Lung (tissue), 11 donors: ENCODE measurements at regions not wholly inside any gene's neighbourhood (a gene's known extent, or its start where the extent isn't known, plus 50 kb on each side); places are given as distances from the start of the nearest gene placed in this dataset.

Experiments used
- ATAC-seq: fragments of 200-7000 bp; cut with Tn5 transposase; one replicate; pipeline ENCODE4 v1.9.1; 2020; ENCODE audit warnings: moderate number of reproducible peaks; ENCODE audit not compliant: insufficient read depth, low FRiP score
- DNase-seq, 3 donors: peaks; one replicate each; pipeline ENCODE4 v3.0.0-alpha.2; 2013 to 2017
- H3K27ac ChIP-seq, 2 donors: one replicate each; pipeline ENCODE4 v1.5.1; 2013; ENCODE audit warnings: mild to moderate bottlenecking in 2 of 2, moderate library complexity in 2 of 2, control low read depth in 1 of 2, inconsistent platforms in 1 of 2, low read depth in 1 of 2, low read length in 1 of 2
- H3K27me3 ChIP-seq, 3 donors: one replicate each; pipeline ENCODE4 v1.5.1; 2013; ENCODE audit warnings: low read length in 2 of 3; ENCODE audit not compliant: control insufficient read depth in 3 of 3, insufficient read depth in 3 of 3
- H3K36me3 ChIP-seq, 4 donors: one replicate each; pipeline ENCODE4 v1.5.1; 2013; ENCODE audit warnings: low read length in 4 of 4, mild to moderate bottlenecking in 1 of 4, moderate library complexity in 1 of 4; ENCODE audit not compliant: control insufficient read depth in 4 of 4, insufficient read depth in 4 of 4
- H3K4me1 ChIP-seq, 5 donors: one replicate each; pipeline ENCODE4 v1.5.1; 2013; ENCODE audit warnings: low read length in 5 of 5, mild to moderate bottlenecking in 2 of 5, moderate library complexity in 1 of 5; ENCODE audit not compliant: control insufficient read depth in 5 of 5, insufficient read depth in 5 of 5
- H3K4me3 ChIP-seq: one replicate; pipeline ENCODE4 v1.5.1; 2013; ENCODE audit warnings: mild to moderate bottlenecking, control low read depth, moderate library complexity
- H3K9ac ChIP-seq, 2 donors: one replicate each; pipeline ENCODE4 v1.5.1; 2013; ENCODE audit warnings: low read length in 2 of 2, control low read depth in 1 of 2; ENCODE audit not compliant: insufficient read depth in 1 of 2
- H3K9me3 ChIP-seq, 4 donors: one replicate each; pipeline ENCODE4 v1.5.1; 2013; ENCODE audit warnings: low read length in 3 of 4, mild to moderate bottlenecking in 1 of 4, moderate library complexity in 1 of 4; ENCODE audit not compliant: control insufficient read depth in 4 of 4, insufficient read depth in 3 of 4
- WGBS, 2 donors: extraction: QIAGEN DNeasy Blood & Tissue Kit; methylation state at CpG; one replicate each; pipeline ENCODE4 v1.1.7; 2013; 5-methylcytosine and 5-hydroxymethylcytosine counted together
- TF ChIP-seq, protein P1 (sequence below): IDR thresholded peaks from 2 replicates; pipeline ENCODE4 v1.5.1; 2012; ENCODE audit warnings: mild to moderate bottlenecking; ENCODE audit errors: control extremely low read depth, extremely low read depth
- donor health status: control.
- donor health status: control.
- donor health status: Bipolar disorder and iron deficiency.
- donor health status: healthy.
- donor health status: DM: yes; HTN: yes; CAD: no.

DNA sequence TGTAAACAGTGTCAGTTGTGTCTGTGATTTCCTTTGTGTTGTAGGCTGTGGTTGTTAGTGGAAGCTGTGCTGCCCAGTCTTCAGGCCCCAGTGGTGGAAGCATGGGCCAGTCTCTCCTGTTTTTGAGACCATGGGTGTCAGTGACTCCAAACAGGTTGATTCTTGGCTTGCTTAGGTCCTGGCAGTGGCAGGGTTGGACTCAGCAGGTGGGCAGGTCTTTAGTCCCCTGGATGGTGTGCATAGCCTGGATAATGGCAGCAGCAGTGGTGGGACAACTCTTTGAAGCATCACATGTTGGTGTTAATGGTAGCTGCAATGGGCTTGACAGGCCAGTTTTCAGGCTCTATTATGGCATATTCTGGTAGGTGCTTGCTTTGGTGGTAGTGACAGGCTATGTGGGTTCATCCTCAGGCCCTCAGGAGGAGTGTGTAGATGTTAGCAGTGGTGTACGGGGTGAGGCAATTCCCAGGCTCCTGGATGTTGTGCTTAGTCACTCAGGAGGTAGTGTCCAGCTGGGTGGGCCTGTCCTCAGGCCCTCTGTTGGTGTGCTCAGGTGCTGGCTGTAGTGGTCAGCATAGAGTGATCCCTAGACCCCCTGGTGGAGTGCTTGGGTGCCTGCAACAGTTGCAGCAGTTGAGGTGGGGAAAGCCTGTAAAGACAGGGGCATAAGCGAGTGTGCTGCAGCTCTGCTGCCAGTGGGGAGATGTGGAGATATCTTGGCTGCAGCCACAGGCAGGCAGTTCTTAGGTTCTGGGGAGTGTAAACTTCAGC, 596.7 kb downstream of the PDCD6IP start:
- no peak overlapping the region for H3K9ac ChIP-seq
- peaks cover 0 to 3% (median 1%) of the 10 kb centered on the region in 4 donors for H3K9me3 ChIP-seq
- no peak overlapping the region for H3K27ac ChIP-seq
- H3K27me3 ChIP-seq, result no peaks in the 10 kb centered on the region
- H3K4me3 ChIP-seq, result no peak overlapping the region
- TF ChIP-seq, protein P1, sequence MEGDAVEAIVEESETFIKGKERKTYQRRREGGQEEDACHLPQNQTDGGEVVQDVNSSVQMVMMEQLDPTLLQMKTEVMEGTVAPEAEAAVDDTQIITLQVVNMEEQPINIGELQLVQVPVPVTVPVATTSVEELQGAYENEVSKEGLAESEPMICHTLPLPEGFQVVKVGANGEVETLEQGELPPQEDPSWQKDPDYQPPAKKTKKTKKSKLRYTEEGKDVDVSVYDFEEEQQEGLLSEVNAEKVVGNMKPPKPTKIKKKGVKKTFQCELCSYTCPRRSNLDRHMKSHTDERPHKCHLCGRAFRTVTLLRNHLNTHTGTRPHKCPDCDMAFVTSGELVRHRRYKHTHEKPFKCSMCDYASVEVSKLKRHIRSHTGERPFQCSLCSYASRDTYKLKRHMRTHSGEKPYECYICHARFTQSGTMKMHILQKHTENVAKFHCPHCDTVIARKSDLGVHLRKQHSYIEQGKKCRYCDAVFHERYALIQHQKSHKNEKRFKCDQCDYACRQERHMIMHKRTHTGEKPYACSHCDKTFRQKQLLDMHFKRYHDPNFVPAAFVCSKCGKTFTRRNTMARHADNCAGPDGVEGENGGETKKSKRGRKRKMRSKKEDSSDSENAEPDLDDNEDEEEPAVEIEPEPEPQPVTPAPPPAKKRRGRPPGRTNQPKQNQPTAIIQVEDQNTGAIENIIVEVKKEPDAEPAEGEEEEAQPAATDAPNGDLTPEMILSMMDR, result no peak
- H3K36me3 ChIP-seq, result no peaks in the 10 kb centered on the region
- 88 to 96% methylated on average over 2 of the region's 2 CpGs for WGBS, 2 donors
- no peaks in the 10 kb centered on the region for H3K4me1 ChIP-seq
- ATAC-seq (no peak), DNase-seq (no peak)

DNA sequence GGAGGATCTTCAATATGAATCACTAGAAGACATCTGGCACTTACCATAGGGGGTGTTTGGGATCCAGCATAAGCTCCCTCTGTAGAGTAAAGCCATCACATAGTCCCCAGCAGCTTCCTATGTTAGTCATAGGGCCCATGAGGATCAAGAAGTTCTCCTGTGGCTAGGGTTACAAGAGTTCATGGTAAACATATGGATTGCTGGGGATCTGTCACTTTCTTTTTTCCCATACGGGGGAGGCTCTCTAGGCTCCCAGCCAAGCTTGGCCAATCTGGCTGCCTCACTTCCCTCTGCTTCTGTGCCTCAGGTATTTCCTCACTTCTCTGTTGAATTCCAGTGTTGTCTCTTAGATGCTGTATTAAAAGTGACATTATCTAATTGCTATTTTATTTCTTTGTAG, 597.9 kb downstream of the PDCD6IP start:
- Histone ChIP-seq H3K9me3 (peaks cover 0 to 3% (median 1%) of the 10 kb centered on the region in 4 donors), H3K27me3 (no peaks in the 10 kb centered on the region), H3K9ac (no peak overlapping the region), H3K4me3 (no peak overlapping the region), H3K36me3 (no peaks in the 10 kb centered on the region), H3K4me1 (no peaks in the 10 kb centered on the region), H3K27ac (no peak overlapping the region)
- ATAC-seq (no peak), DNase-seq (no peak)
- TF ChIP-seq, protein P1, result no peak
- 32 to 58% methylated on average over 1 of the region's 1 CpG for WGBS, 2 donors

DNA sequence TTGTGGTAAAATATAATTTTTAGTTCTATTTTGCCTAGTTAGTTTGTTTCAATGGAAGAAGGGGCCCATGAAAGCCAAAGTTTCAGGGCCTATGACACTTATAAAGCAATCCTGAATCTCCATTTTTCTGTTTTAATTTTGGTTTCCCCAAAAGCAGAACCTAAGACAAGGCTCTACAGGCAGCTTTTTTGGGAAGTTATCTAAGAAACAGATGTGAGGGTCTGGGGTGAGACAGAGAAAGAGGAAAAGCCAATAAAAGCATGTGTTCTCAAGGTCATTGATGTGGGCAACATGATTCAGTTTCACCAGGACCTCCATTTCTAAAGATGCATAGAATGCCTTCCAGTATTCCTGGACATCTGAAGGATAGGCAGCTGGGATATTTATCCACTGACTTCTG, 598.5 kb downstream of the PDCD6IP start:
- Histone ChIP-seq H3K4me3 (no peak overlapping the region), H3K27ac (no peak overlapping the region), H3K9me3 (peaks cover 0 to 3% (median 1%) of the 10 kb centered on the region in 4 donors), H3K9ac (no peak overlapping the region), H3K36me3 (no peaks in the 10 kb centered on the region), H3K4me1 (no peaks in the 10 kb centered on the region), H3K27me3 (no peaks in the 10 kb centered on the region)
- no peak for ATAC-seq
- TF ChIP-seq, protein P1, result no peak
- no peak for DNase-seq

DNA sequence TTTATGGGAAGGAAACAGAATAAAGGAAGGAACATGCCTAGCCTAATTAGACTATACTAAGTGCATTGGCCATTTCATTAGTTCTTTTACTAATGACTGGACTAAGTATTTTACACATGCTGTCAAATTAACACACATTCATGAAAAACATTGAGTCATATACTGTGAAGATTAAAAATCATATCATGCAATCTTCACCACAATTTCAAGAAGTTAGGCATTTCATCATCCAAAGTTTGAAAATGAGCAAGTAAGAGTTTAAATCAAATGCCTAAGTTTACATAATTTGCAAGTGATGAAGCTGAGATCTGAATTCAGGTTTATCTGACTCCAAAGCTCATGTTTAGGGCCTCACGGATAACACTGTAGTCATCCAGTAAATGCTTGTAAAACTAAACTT, 601.0 kb downstream of the PDCD6IP start:
- Histone ChIP-seq H3K27ac (no peak overlapping the region), H3K27me3 (no peaks in the 10 kb centered on the region), H3K36me3 (no peaks in the 10 kb centered on the region), H3K4me1 (no peaks in the 10 kb centered on the region), H3K9me3 (peaks cover 0 to 3% (median 1%) of the 10 kb centered on the region in 4 donors), H3K9ac (no peak overlapping the region), H3K4me3 (no peak overlapping the region)
- TF ChIP-seq, protein P1, result no peak
- 89 to 91% methylated on average over 1 of the region's 1 CpG for WGBS, 2 donors
- DNase-seq (no peak), ATAC-seq (no peak)
